ENCODE measurements at regions not wholly inside any gene's neighbourhood (a gene's known extent, or its start where the extent isn't known, plus 50 kb on each side); places are given as distances from the start of the nearest gene placed in this dataset.
"Not testable (repeated sequence)": the region's sequence is repeated elsewhere in the genome, so short reads cannot be mapped to it uniquely, and the experiment has no call there.

GRCh38 chr11:116043857-116044256 lies 539.6 kb upstream of the CADM1 start:
- Mint-ChIP-seq H3K4me1 (ENCODE audit: low read depth) (no peaks in the 10 kb centered on the region), H3K4me3 (no peak overlapping the region), H3K36me3 (ENCODE audit: low read depth) (no peaks in the 10 kb centered on the region), H3K27ac (no peak overlapping the region), H3K27me3 (ENCODE audit: low read depth) (no peaks in the 10 kb centered on the region), H3K9me3 (no peaks in the 10 kb centered on the region)

- H3K9me3 Mint-ChIP-seq; H3K27ac Mint-ChIP-seq; H3K4me3 Mint-ChIP-seq; H3K27me3 Mint-ChIP-seq (ENCODE audit: low read depth); H3K4me1 Mint-ChIP-seq (ENCODE audit: low read depth); H3K36me3 Mint-ChIP-seq (ENCODE audit: low read depth): not testable (repeated sequence)
These were observed 538.8 kb upstream of the CADM1 start for GRCh38 chr11:116043059-116043458.

- no peaks in the 10 kb centered on the region for H3K9me3 Mint-ChIP-seq
- H3K36me3 Mint-ChIP-seq (ENCODE audit: low read depth), result no peaks in the 10 kb centered on the region
- no peak overlapping the region for H3K27ac Mint-ChIP-seq
- H3K4me3 Mint-ChIP-seq, result no peak overlapping the region
- no peaks in the 10 kb centered on the region for H3K27me3 Mint-ChIP-seq (ENCODE audit: low read depth)
- H3K4me1 Mint-ChIP-seq (ENCODE audit: low read depth), result no peaks in the 10 kb centered on the region
These were observed 537.9 kb upstream of the CADM1 start for GRCh38 chr11:116042146-116042545.

GRCh38 chr11:116037861-116038260 lies 533.6 kb upstream of the CADM1 start:
- Mint-ChIP-seq H3K4me1 (ENCODE audit: low read depth) (no peaks in the 10 kb centered on the region), H3K4me3 (no peak overlapping the region), H3K27ac (no peak overlapping the region), H3K9me3 (no peaks in the 10 kb centered on the region), H3K27me3 (ENCODE audit: low read depth) (no peaks in the 10 kb centered on the region), H3K36me3 (ENCODE audit: low read depth) (no peaks in the 10 kb centered on the region)

GRCh38 chr11:116035977-116036376 lies 531.8 kb upstream of the CADM1 start:
- no peaks in the 10 kb centered on the region for H3K4me1 Mint-ChIP-seq (ENCODE audit: low read depth)
- no peaks in the 10 kb centered on the region for H3K9me3 Mint-ChIP-seq
- no peak overlapping the region for H3K27ac Mint-ChIP-seq

GRCh38 chr11:116033931-116034553 lies 529.8 kb upstream of the CADM1 start:
- H3K4me3 Mint-ChIP-seq, result no peak overlapping the region
- no peaks in the 10 kb centered on the region for H3K4me1 Mint-ChIP-seq (ENCODE audit: low read depth)
- no peak overlapping the region for H3K27ac Mint-ChIP-seq
- H3K27me3 Mint-ChIP-seq (ENCODE audit: low read depth), result no peaks in the 10 kb centered on the region
- H3K36me3 Mint-ChIP-seq (ENCODE audit: low read depth), result no peaks in the 10 kb centered on the region
- no peaks in the 10 kb centered on the region for H3K9me3 Mint-ChIP-seq

More at GRCh38 chr11:116035977-116036376, 531.8 kb upstream of the CADM1 start:
- no peaks in the 10 kb centered on the region for H3K36me3 Mint-ChIP-seq (ENCODE audit: low read depth)
- no peaks in the 10 kb centered on the region for H3K27me3 Mint-ChIP-seq (ENCODE audit: low read depth)
- H3K4me3 Mint-ChIP-seq, result no peak overlapping the region

GRCh38 chr11:116030697-116031331 lies 526.6 kb upstream of the CADM1 start:
- Mint-ChIP-seq H3K4me3 (no peak overlapping the region), H3K36me3 (ENCODE audit: low read depth) (no peaks in the 10 kb centered on the region), H3K27me3 (ENCODE audit: low read depth) (no peaks in the 10 kb centered on the region), H3K27ac (no peak overlapping the region), H3K9me3 (no peaks in the 10 kb centered on the region), H3K4me1 (ENCODE audit: low read depth) (no peaks in the 10 kb centered on the region)

GRCh38 chr11:116028506-116028905 lies 524.3 kb upstream of the CADM1 start:
- H3K4me3 Mint-ChIP-seq; H3K9me3 Mint-ChIP-seq; H3K27me3 Mint-ChIP-seq (ENCODE audit: low read depth); H3K27ac Mint-ChIP-seq; H3K36me3 Mint-ChIP-seq (ENCODE audit: low read depth); H3K4me1 Mint-ChIP-seq (ENCODE audit: low read depth): not testable (repeated sequence)

GRCh38 chr11:115999437-115999836 lies 495.2 kb upstream of the CADM1 start:
- H3K9me3 Mint-ChIP-seq, result no peaks in the 10 kb centered on the region
- no peaks in the 10 kb centered on the region for H3K4me1 Mint-ChIP-seq (ENCODE audit: low read depth)
- no peak overlapping the region for H3K4me3 Mint-ChIP-seq
- H3K36me3 Mint-ChIP-seq (ENCODE audit: low read depth), result no peaks in the 10 kb centered on the region
- no peaks in the 10 kb centered on the region for H3K27me3 Mint-ChIP-seq (ENCODE audit: low read depth)
- H3K27ac Mint-ChIP-seq, result no peak overlapping the region

GRCh38 chr11:115996808-115997188 lies 492.6 kb upstream of the CADM1 start:
- no peaks in the 10 kb centered on the region for H3K9me3 Mint-ChIP-seq
- no peaks in the 10 kb centered on the region for H3K4me1 Mint-ChIP-seq (ENCODE audit: low read depth)
- H3K4me3 Mint-ChIP-seq, result no peak overlapping the region
- no peaks in the 10 kb centered on the region for H3K27me3 Mint-ChIP-seq (ENCODE audit: low read depth)
- no peaks in the 10 kb centered on the region for H3K36me3 Mint-ChIP-seq (ENCODE audit: low read depth)
- H3K27ac Mint-ChIP-seq, result no peak overlapping the region

GRCh38 chr11:115996125-115996807 lies 492.1 kb upstream of the CADM1 start:
- Mint-ChIP-seq H3K9me3 (no peaks in the 10 kb centered on the region), H3K36me3 (ENCODE audit: low read depth) (no peaks in the 10 kb centered on the region), H3K27ac (no peak overlapping the region), H3K4me3 (no peak overlapping the region), H3K4me1 (ENCODE audit: low read depth) (no peaks in the 10 kb centered on the region), H3K27me3 (ENCODE audit: low read depth) (no peaks in the 10 kb centered on the region)

GRCh38 chr11:115993590-115993989 lies 489.4 kb upstream of the CADM1 start:
- no peaks in the 10 kb centered on the region for H3K4me1 Mint-ChIP-seq (ENCODE audit: low read depth)
- H3K27ac Mint-ChIP-seq, result no peak overlapping the region
- no peaks in the 10 kb centered on the region for H3K9me3 Mint-ChIP-seq
- no peaks in the 10 kb centered on the region for H3K36me3 Mint-ChIP-seq (ENCODE audit: low read depth)
- H3K27me3 Mint-ChIP-seq (ENCODE audit: low read depth), result no peaks in the 10 kb centered on the region
- no peak overlapping the region for H3K4me3 Mint-ChIP-seq

- Mint-ChIP-seq H3K36me3 (ENCODE audit: low read depth) (no peaks in the 10 kb centered on the region), H3K9me3 (no peaks in the 10 kb centered on the region), H3K27ac (no peak overlapping the region), H3K4me1 (ENCODE audit: low read depth) (no peaks in the 10 kb centered on the region), H3K27me3 (ENCODE audit: low read depth) (no peaks in the 10 kb centered on the region), H3K4me3 (no peak overlapping the region)
These were observed 485.8 kb upstream of the CADM1 start for GRCh38 chr11:115990004-115990447.

- Mint-ChIP-seq H3K4me3 (no peak overlapping the region), H3K4me1 (ENCODE audit: low read depth) (no peaks in the 10 kb centered on the region), H3K27ac (no peak overlapping the region), H3K9me3 (no peaks in the 10 kb centered on the region), H3K27me3 (ENCODE audit: low read depth) (no peaks in the 10 kb centered on the region), H3K36me3 (ENCODE audit: low read depth) (no peaks in the 10 kb centered on the region)
These were observed 481.7 kb upstream of the CADM1 start for GRCh38 chr11:115985896-115986295.

- no peaks in the 10 kb centered on the region for H3K9me3 Mint-ChIP-seq
- no peaks in the 10 kb centered on the region for H3K4me1 Mint-ChIP-seq (ENCODE audit: low read depth)
- no peak overlapping the region for H3K4me3 Mint-ChIP-seq
- no peak overlapping the region for H3K27ac Mint-ChIP-seq
- no peaks in the 10 kb centered on the region for H3K36me3 Mint-ChIP-seq (ENCODE audit: low read depth)
- H3K27me3 Mint-ChIP-seq (ENCODE audit: low read depth), result no peaks in the 10 kb centered on the region
These were observed 480.0 kb upstream of the CADM1 start for GRCh38 chr11:115984228-115984627.
